OCI-LY7 (cell line): ENCODE measurements at regions not wholly inside any gene's neighbourhood (a gene's known extent, or its start where the extent isn't known, plus 50 kb on each side); places are given as distances from the start of the nearest gene placed in this dataset.

Experiments
- BruUV-seq: library from RNA; stranded (reverse); fragments of 400-500 nt; replicated peaks from 2 replicates; lab custom pipeline; 2021; lab: Mats Ljungman, UMichigan
- CTCF ChIA-PET: fragments of 300-600 bp; sonication (Branson Sonifier 250); formaldehyde crosslinking; loops from one replicate; lab custom pipeline; 2022; ENCODE audit warnings: antibody characterized with exemption; ENCODE audit not compliant: unreplicated experiment; lab: Charles Lee
- POLR2A ChIA-PET: fragments of 300-600 bp; sonication (Branson Sonifier 250); formaldehyde crosslinking; loops from one replicate; lab custom pipeline; 2022; ENCODE audit warnings: antibody characterized with exemption; lab: Charles Lee
- DNase-seq: peaks from one replicate; pipeline ENCODE4 v3.0.0-alpha.2; 2015; ENCODE audit warnings: low spot score
- H2AFZ ChIP-seq: fragments of 200-600 bp; sonication (generic), shearing (Covaris generic); 2 replicates; pipeline ENCODE4 v1.6.1; 2014; ENCODE audit warnings: mild to moderate bottlenecking, antibody characterized with exemption, low read length, moderate library complexity
- H3K27ac ChIP-seq: fragments of 200-600 bp; sonication (generic); 2 replicates; pipeline ENCODE4 v1.5.1; 2014; ENCODE audit warnings: mixed run types, low read depth, mild to moderate bottlenecking, moderate library complexity, low read length, inconsistent platforms; ENCODE audit not compliant: poor library complexity, severe bottlenecking
- H3K36me3 ChIP-seq: fragments of 200-600 bp; sonication (generic); 2 replicates; pipeline ENCODE4 v1.6.1; 2014; ENCODE audit warnings: mild to moderate bottlenecking, antibody characterized with exemption, low read length, moderate library complexity, mixed read lengths; ENCODE audit not compliant: insufficient read depth
- H3K4me1 ChIP-seq: fragments of 200-600 bp; sonication (generic); 2 replicates; pipeline ENCODE4 v1.5.1; 2014; ENCODE audit warnings: mild to moderate bottlenecking, low read length; ENCODE audit not compliant: insufficient read depth, poor library complexity, severe bottlenecking
- H3K4me2 ChIP-seq: fragments of 200-600 bp; sonication (generic); 2 replicates; pipeline ENCODE4 v1.6.1; 2014; ENCODE audit warnings: mild to moderate bottlenecking, low read length
- H3K4me3 ChIP-seq: fragments of 200-600 bp; sonication (generic); 2 replicates; pipeline ENCODE4 v1.5.1; 2014; ENCODE audit warnings: mild to moderate bottlenecking, low read depth, low read length; ENCODE audit not compliant: poor library complexity, severe bottlenecking
- H3K79me2 ChIP-seq: fragments of 200-600 bp; sonication (generic); 2 replicates; pipeline ENCODE4 v1.6.1; 2016; ENCODE audit warnings: low read depth, mild to moderate bottlenecking, low read length, moderate library complexity, mixed read lengths; ENCODE audit not compliant: insufficient read depth
- H3K9me2 ChIP-seq: fragments of 200-600 bp; sonication (generic); 2 replicates; pipeline ENCODE4 v1.6.1; 2016; ENCODE audit warnings: mild to moderate bottlenecking, low read length, mixed read lengths; ENCODE audit not compliant: insufficient read depth
- H3K9me3 ChIP-seq: fragments of 200-600 bp; sonication (generic); 2 replicates; pipeline ENCODE4 v1.6.1; 2014; ENCODE audit warnings: mild to moderate bottlenecking, mixed run types, low read length, mixed read lengths
- H4K20me1 ChIP-seq: fragments of 200-600 bp; sonication (generic); 2 replicates; pipeline ENCODE4 v1.6.1; 2014; ENCODE audit warnings: mild to moderate bottlenecking, antibody characterized with exemption, low read length, moderate library complexity, mixed read lengths; ENCODE audit not compliant: insufficient read depth
- EZH2phosphoT487 ChIP-seq: fragments of 200-600 bp; sonication (generic); IDR thresholded peaks from 2 replicates; pipeline ENCODE4 v1.6.1; 2018; ENCODE audit warnings: low read depth, borderline replicate concordance, mild to moderate bottlenecking, mixed run types, antibody characterized with exemption, low read length, moderate library complexity, mixed read lengths
- intact Hi-C: fragments of 100-400 bp; cut with micrococcal nuclease; formaldehyde crosslinking; loops from one replicate; pipeline ENCODE4 v1.10.0; 2022; ENCODE audit not compliant: unreplicated experiment
- TF ChIP-seq, protein P1 (sequence below): fragments of 200-600 bp; sonication (generic); conservative IDR thresholded peaks from 2 replicates; pipeline ENCODE4 v1.5.1; 2014; ENCODE audit warnings: mild to moderate bottlenecking, antibody characterized with exemption, low read length, moderate library complexity, mixed read lengths

DNA sequence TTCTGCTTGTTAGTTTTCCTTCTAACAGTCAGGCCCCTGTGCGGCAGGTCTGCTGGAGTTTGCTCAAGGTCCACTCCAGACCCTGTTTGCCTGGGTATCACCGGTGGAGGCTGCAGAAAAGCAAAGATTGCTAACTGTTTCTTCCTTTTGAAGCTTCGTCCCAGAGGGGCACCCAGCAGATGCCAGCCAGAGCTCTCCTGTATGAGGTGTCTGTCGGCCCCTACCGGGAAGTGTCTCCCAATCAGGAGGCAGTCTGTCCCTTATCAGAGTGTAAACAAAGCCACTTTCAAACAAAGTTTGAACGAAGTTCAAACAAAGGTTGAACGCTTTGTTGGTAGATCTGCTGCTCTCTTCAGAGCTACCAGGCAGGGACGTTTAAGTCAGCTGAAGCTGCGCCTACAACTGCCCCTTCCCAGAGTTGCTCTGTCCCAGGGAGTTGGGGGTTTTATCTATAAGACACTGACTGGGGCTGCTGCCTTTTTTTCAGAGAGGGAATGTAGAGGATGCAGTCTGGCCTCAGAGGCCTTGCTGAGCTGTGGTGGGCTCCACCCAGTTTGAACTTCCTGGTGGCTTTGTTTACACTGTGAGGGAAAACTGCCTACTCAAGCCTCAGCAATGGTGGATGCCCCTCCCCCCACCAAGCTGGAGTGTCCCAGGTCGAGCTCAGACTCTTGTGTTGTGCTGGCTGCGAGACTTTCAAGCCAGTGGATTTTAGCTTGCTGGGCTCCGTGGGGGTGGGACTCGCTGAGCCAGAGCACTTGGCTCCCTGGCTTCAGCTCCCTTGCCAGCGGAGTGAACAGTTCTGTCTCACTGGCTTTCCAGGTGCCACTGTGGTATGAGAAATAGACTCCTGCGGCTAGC is 401.8 kb downstream of the SRGAP2C start:
- Histone ChIP-seq H3K36me3 (no peaks in the 10 kb centered on the region), H3K9me3 (no peaks in the 10 kb centered on the region), H3K79me2 (no peaks in the 10 kb centered on the region), H2AFZ (no peak overlapping the region), H3K4me1 (no peaks in the 10 kb centered on the region), H3K4me3 (no peak overlapping the region), H3K4me2 (no peak overlapping the region), H3K27ac (no peak overlapping the region), H3K9me2 (no peaks in the 10 kb centered on the region), H4K20me1 (no peaks in the 10 kb centered on the region)
- no peak for DNase-seq
- CTCF ChIA-PET, result no interaction called here
- intact Hi-C loops, result no loop called here
- POLR2A ChIA-PET, result no interaction called here
- BruUV-seq, result no TSS peak
- TF ChIP-seq, protein P1, sequence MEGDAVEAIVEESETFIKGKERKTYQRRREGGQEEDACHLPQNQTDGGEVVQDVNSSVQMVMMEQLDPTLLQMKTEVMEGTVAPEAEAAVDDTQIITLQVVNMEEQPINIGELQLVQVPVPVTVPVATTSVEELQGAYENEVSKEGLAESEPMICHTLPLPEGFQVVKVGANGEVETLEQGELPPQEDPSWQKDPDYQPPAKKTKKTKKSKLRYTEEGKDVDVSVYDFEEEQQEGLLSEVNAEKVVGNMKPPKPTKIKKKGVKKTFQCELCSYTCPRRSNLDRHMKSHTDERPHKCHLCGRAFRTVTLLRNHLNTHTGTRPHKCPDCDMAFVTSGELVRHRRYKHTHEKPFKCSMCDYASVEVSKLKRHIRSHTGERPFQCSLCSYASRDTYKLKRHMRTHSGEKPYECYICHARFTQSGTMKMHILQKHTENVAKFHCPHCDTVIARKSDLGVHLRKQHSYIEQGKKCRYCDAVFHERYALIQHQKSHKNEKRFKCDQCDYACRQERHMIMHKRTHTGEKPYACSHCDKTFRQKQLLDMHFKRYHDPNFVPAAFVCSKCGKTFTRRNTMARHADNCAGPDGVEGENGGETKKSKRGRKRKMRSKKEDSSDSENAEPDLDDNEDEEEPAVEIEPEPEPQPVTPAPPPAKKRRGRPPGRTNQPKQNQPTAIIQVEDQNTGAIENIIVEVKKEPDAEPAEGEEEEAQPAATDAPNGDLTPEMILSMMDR, result no peak
- TF ChIP-seq EZH2phosphoT487, result no peak

GRCh38 chr1:121587230-121587569 is 402.4 kb downstream of the SRGAP2C start:
- Histone ChIP-seq H3K4me2 (no peak overlapping the region), H3K79me2 (no peaks in the 10 kb centered on the region), H4K20me1 (no peaks in the 10 kb centered on the region), H3K9me3 (no peaks in the 10 kb centered on the region), H3K9me2 (no peaks in the 10 kb centered on the region), H3K36me3 (no peaks in the 10 kb centered on the region), H3K4me1 (no peaks in the 10 kb centered on the region), H3K4me3 (no peak overlapping the region), H2AFZ (no peak overlapping the region), H3K27ac (no peak overlapping the region)
- ChIA-PET CTCF (no interaction called here), POLR2A (no interaction called here)
- BruUV-seq, result no TSS peak
- intact Hi-C loops, result no loop called here
- TF ChIP-seq, protein P1, result no peak
- TF ChIP-seq EZH2phosphoT487, result no peak
- no peak for DNase-seq

DNA sequence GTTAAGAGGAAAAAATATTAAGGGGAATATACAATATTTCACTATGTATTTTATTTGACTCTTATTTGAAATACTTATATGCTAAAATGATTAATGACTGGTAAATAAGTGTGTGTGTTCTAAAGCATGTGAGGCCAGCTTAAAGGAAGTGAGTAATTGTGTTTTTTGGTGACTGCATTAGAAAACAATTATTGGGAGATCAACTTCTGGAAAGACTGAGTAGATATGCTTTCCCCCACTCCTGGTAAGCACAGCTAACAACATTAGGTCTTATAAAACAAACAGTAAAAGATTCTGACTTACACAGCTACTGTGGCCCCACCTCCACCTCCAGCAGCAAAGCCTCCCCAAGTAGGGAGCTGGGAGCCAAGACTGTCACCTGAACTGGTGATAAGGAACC is 403.0 kb downstream of the SRGAP2C start:
- H3K4me1 ChIP-seq, result no peaks in the 10 kb centered on the region
- no peak overlapping the region for H2AFZ ChIP-seq
- no peaks in the 10 kb centered on the region for H3K79me2 ChIP-seq
- no peak overlapping the region for H3K27ac ChIP-seq
- no peak for TF ChIP-seq EZH2phosphoT487
- TF ChIP-seq, protein P1, result no peak
- intact Hi-C loops, result no loop called here
- POLR2A ChIA-PET, result interaction anchor here (0.7 kb wide), 1 partner anchor 69 kb away, joined by 3 read pairs; no protein-coding TSS in a partner anchor
- H3K4me3 ChIP-seq, result no peak overlapping the region
- CTCF ChIA-PET, result no interaction called here
- H3K9me2 ChIP-seq, result no peaks in the 10 kb centered on the region
- no peak for DNase-seq
- no peaks in the 10 kb centered on the region for H4K20me1 ChIP-seq
- no peak overlapping the region for H3K4me2 ChIP-seq
- no peaks in the 10 kb centered on the region for H3K9me3 ChIP-seq
- H3K36me3 ChIP-seq, result no peaks in the 10 kb centered on the region
- no TSS peak for BruUV-seq
